GM19397 (cell line): ENCODE measurements at regions not wholly inside any gene's neighbourhood (a gene's known extent, or its start where the extent isn't known, plus 50 kb on each side); places are given as distances from the start of the nearest gene placed in this dataset.

Source experiments
- ATAC-seq: cut with Tn5 transposase; IDR thresholded peaks from one replicate; pipeline ENCODE4 v1.9.1; 2021; ENCODE audit warnings: mild to moderate bottlenecking, moderate library complexity; ENCODE audit not compliant: unreplicated experiment

DNA sequence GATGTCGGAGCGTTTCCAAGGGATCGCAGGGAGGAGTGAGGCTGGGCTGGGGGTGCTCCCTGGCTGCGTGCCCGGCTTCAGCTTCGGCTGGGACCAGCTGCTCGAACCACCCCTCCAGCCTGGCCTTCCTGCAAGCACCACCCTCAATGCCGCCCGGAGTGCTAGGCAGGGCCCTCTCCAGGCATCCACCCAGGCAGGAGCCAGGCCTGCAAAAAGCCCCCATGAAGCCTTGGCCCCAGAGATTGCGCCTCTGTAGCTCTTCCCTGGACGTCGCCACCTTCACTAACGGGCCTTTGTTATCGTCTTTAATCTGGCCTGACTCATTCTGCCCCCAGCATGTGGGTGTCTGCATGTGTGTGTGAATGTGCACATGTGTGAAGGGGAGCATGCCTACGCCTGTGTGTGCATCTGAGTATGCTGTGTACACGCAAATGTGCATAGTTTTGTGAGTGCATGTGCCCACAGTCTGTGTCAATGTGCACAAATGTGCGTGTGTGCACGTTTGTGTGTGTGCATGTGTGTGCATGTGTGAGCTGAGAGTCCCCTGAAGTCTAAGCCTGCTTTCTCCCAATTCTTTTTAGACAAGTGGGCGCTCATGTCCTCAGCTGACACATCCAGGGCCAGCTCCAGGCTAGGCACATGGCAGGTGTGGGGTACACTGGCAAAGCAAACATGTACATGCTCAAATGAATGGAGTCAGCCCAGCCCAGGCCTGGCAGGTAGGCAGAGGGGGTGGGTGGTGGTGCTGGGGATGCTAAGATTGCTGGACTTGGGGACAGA is 195.4 kb upstream of the C14orf180 start:
- no peak for ATAC-seq

DNA sequence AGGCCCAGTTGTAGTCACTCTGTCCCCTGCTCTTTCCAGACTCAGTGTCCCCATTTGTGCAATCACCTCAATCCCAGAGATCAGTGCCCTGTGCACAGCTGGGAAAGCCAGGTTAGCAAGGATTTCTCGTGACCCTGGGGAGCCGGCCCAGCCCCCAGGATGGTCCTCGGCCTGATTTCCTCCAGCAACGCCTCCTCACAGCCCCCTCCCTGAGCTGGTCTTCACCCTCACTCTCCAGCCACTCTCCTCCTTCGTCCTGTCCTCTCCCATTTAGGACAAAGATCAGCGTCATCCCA is 194.8 kb upstream of the C14orf180 start:
- no peak for ATAC-seq

DNA sequence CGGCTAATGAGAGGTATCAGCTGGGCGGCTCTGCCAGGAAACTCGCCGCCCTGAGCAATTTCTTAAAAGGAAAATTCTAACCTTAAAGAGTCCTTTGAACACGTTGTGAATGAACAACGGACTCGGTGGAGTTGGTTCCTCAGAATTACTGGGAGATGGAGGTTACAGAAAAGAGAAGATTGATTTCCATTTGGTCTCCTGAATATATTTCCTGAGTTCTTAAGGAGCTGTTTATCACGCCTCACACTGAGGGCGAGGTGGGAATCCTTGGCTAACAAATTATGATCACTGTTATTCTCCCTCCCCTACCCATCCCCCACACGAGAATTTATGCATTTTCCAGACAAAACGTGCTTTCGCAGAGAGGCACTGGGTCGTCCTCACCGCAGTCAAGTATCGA is 194.5 kb upstream of the C14orf180 start:
- ATAC-seq, result no peak

DNA sequence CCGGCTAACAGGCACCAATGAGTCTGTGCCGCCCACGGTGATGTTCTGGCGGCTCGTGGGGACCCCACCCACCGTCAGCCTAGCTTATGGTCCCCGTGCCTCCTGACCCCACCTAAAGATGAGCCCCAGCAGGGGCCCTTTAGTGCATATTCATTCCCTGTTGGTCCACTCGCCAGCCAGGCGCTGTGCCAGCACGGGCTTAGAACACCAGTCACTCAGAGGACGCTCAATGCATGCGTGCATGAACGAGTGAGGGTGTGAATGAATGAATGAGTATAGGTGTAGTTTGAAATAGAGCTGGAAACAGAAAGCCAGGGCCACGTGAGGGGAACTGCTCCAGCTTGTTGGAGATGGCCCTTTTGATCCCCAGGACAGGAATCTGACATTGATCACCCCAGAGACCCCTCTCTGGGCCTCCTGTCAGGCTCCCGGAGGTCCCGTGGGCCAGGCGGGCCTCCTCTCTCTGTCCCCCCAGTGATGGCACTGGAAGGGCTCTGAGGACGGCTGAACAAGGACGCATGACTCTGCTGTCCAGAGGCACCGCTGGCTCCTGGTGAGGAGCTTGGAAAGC is 193.9 kb upstream of the C14orf180 start:
- no peak for ATAC-seq

DNA sequence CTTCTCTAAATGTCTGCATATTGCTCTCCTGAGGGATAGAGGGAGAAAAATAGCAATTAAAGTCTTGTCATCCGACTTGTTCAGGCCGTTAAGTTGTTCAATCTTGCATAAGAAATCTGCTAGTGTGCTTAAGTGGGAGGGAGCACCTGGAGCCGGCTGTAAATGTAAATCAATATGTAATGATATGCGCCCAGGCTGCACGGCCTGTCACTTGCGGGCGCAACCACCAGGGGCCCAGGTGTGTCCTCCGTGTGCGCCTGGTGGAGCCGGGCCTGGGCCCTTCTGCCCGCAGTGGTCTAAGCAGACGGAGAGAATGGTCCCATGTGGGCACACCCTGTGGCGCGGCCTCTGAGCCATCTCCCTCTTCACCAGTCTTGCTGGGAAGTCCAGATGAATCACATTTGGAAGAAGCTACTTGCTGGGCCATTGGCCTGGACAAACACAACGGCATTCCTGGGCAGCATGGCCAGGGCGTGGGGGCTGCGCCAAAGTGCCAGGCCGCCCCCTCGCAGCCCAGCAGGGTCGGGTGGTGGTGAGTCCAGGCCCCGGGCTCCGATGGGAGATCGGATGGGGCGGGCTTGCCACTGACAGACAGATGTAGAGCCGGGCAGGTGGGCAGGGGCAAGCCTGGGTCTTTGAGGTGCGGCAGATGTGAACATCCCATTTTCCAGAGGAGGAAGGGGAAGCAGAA is 193.3 kb upstream of the C14orf180 start:
- no peak for ATAC-seq

DNA sequence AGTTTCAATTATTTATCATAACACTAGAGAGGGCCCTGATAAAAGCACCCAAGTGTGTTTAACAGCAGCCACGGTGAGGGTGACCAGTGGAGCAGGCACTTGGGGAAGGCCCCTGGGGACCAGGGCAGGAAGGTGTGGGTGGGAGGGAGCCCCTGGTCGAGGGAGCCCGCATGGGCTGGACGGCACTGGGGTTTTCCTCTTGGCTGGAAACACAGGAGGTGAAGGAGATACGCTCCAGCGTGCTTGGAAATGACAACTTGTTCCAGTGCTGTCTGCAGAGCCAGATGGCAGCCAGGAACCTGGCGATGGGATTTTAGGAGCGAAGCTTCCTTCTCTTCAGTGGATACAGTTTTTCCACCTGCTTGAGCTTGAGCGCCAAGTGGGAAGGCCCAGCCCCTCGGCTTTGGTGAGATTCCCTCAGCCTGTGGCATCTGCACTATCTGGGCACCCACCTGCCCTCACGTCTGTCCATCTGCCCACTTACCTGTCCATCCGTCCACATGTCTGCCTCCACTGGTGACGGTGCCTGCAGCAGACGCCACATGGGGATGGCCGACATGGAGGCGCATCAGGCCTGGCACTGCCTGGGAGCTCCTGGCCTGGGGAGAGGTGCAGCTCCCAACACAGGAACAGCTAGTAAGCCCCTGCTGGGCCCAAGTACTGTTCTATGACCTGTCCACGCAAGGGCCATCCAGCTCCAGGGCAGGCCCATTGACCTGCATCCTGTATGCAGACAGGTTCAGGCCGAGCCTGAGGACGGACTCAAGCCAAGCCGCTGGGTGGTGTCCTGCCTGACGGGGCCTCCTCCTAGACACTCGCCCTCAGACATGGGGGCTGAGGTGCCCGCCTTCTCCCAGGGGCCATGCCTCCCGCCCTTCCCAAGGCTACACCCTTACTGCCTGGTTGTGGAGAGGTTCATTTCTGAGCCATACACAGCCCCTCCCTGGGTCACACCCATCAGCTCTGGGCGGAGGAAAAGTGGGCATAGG is 192.2 kb upstream of the C14orf180 start:
- no peak for ATAC-seq

DNA sequence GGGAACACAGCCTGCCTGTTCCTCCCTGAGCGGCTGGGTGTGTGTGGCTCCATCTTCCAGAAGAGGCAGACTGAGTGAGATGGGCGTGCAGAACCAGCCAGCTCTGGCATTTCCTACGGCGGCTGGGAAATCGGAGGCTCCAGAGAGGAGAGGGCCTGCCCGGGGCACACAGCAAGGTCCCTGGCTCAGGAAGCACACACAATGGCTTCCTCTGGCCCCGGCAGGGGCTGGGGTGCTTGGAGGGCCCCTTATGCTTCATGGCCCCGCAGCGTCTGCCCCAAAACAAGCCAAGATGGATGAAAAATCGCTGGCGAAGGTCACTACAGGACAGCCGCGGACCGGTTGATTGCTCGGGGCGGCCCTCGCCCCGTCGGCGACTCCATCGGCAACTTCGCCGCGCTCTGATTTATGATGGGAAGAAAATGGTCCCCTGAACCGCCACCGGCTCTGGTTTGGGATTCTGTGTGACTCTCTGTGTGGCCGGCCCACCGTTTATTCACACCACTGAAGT is 191.5 kb upstream of the C14orf180 start:
- ATAC-seq, result no peak

DNA sequence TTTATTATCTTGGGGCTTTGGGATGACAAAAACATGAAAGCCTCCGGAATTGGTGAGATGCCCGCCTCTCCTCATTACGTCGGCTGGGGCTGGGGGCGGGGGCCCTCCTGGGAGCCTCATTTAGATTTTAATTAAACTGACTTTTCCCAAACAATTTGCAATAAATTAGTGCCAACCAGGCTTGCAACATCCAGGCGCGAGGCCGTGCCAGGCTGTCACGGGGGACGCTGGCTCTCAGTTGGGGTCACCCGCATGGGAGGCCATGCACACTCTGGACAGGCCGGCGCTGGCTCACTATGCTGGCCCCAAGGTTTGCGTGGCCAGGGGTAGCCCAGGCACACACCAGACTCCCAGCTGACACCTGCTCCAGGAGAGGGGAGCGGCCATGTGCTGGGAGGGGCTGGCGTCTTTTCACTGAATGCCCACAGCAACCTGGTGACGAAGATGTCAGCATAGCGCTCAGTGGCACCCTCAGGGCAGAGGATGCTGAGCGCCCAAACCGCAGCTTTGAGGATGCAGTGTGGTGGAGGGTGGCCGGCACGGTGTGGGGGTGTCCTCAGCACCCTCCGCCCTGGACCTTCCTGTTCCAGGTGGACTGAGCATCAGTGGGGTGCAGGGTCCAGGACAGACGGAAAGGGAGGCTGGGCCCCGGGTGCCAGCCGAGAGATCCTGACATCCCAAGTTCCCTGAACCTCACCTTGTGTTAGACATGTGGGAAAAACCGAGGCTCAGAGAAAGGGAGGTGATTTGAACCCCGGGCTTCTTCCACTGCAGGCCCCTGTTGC is 190.8 kb upstream of the C14orf180 start:
- ATAC-seq, result no peak

DNA sequence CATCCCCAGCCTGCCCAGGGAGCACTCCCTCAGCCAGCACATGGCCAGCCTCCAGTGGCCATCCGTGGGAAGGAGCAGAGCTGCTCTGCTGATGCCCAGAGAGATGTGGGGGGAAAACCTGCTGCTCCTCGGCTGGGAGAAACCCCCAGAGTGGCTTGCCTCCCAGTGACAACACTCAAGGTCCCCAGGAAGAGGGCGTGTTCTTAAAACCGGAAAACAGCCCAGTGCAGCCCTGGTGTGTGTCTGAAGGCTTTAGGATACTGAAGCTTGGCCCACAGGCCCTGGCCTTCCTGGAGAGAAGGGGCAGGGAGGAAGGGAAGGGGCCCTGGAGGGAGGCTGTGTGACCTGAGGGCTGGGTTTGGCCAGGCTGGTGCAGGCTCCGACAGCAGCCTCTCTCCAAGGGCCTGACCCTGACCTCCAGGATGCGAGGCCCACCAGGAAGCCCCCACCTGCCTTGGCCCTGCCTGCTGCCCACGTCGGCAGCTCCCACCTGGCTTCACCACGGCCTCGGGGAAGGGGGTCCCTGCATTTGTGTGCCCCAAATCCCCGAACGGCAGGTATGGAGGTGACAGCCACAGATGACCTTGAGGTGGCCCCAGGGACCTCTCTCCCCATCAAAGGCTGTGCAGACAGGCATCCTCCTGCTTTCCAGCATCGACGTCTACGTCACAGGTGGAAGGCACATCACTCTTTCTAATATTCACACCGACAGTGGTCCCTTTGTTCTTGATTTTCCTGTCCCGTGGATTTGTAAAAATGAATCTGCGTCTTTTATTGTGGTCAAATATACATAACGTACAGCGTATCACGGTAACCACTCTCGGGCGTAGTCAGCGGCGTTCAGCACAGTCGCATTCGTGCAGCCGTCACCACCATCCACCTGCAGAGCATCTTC is 190.0 kb upstream of the C14orf180 start:
- ATAC-seq, result no peak

DNA sequence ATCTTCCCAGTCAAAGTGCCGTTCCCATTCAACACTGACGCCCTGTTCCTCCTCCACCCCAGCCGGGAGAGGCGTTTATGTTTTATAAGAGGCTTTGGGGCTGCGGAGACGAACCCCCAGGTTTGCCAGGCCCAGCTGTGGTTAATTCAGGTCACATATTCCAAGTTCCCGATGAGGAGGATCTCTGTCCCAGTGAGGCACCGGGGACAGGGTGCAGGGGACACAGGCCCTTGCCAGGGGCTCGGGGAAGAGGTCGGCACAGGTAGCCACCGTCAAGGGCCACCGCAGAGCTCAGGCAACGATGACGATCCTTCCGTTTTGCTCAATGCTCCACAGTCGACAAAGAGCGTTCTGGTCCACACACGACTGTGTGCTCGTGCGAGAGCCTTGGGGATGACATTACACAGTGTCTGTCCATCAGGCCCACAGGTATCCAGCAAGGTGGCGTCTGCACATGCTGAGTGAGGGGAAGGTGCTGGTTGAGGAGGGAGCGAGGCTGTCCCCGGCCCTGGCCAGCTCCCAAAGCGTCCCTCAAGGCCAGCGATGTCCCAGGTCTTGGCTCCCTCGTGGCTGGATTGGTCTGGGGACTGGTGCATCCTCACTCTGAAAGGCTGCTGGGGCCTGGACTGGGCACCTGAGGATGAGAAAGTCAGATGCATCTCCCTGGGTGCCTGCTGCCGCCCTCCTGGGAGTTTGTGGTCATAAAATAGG is 189.2 kb upstream of the C14orf180 start:
- ATAC-seq, result no peak

DNA sequence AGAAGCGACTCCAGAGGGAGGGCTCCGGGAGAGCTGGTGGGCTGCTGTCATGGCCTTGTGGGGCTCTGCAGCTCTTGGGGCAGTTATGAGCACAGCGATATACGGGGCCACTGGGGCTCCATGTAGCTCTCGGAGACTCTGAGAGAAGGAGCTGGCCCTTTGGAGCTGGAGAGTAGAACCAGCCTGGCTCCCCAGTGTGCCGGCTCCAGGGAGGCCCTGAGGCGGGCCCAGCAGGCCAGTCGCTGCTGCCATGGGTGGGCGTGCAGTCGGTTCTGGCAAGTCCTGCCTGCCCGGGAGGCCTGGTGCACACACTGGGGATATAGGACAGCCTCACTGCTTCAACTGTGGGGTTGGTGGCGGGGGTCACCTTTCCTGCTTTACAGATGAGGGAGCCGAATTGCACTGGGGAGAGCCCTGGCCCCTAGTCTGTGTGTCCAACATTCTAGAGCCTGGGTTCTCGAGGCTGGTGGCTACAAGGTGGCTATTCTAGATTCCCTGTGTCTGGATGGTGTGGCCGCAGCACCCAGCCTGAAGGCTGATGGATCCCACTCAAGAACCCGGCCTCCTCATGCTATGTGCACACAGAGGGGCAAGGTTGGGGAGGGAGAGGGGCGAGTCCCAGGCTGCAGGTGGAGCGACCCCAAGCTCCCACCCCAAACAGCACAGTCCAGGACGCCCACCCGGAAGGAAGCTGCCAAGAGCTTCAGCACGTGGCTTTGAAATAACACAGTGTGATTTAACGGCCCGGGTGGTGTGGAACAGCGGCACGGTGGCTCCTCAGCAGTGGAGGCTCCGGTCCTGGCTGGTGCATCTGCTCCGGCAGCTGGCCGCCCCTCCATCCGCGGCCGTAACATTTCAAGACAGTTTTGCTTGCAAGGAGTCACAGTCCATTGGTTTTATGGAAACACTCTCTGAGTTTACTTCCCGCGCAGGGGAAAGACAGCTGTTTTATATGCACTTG is 188.3 kb upstream of the C14orf180 start:
- no peak for ATAC-seq

DNA sequence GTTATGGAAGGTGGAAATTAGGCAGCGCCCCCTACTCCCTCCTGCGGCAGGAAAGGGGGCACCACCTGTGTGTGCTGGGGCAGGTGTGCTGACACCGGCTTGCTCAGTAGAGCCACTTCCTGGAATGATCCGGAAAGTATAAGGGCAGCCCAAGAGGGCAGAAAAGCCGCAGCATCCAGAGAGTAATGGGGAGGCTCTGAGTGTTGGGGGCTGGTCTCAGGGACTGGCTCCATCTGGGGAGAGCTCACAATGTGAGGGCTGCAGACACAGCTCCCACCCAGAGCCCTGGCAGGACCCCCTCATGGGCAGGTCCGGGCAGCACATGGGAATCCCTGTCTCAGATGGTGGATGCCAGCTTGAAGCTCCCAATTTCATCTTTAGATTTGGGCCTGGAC is 187.6 kb upstream of the C14orf180 start:
- no peak for ATAC-seq

DNA sequence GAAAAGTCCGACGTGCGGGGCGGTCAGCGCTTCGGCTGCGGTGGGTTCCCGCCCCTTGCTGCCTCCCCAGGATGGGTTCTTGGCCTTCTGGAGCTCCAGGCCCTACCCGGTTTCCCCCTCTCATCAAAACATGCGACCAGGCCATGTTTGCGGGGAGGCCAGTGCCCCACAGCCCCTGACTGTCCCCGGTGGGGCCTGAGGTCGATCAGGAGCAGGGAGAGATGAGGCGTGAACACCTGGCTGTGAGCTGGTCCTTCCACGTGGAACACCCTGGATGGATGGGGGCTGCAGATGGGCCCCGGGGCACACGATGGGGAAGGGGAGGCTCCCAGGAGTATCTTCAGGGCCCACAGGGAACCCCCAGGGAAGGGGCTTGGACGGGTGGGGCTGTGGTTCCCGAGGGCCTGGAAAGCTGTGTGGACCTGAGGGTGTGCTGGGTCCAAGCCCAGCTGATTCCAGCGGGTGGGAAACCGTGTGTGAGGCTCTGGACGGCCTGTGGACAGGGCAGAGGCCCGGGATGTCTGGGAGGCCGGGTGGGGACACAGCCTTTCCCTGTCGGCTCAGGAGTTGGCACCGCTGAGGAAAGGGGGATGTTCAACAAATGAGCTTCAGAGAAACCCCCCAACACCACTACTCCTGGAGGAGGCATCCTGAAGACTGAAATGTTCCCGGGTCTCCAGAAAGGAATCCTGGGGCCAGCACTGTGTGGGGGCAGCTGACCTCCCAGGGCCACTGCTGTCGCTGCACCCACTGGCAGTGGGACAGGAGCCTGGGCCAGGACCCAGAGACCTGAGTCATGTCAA is 187.0 kb upstream of the C14orf180 start:
- ATAC-seq, result no peak

DNA sequence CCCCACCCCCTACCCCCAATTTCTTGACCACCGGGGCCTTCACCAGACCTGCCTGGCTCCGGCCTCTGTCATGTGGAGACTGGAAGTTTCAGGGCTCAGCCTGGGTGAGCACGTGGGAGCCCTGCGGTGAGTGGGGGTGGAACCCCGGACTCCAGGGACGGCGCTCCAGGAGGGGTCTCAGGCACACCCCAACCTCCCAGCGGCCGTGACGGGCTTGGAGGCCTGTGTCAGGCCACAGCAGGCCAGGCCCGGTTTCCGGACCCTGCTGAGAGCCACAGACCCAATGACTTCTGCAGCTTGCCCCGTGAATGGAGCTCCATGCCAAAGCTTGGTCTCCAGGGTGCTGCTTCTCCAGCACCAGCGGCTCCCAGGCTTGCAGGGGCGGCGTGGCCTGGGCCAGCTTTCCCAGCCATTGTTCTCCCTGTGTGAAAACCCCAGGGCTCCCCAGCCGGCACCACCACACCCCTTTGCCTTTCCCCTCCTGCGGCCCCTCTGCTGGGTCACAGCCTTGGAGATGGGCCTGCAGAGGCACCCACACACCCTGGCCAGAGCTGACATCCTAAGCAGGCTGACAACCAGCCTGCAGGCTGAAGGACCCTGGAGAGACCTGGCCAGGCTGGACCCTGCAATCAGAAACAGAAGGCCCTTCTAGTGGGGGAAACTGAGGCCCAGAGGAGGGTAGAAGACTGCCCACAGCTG is 186.2 kb upstream of the C14orf180 start:
- no peak for ATAC-seq

DNA sequence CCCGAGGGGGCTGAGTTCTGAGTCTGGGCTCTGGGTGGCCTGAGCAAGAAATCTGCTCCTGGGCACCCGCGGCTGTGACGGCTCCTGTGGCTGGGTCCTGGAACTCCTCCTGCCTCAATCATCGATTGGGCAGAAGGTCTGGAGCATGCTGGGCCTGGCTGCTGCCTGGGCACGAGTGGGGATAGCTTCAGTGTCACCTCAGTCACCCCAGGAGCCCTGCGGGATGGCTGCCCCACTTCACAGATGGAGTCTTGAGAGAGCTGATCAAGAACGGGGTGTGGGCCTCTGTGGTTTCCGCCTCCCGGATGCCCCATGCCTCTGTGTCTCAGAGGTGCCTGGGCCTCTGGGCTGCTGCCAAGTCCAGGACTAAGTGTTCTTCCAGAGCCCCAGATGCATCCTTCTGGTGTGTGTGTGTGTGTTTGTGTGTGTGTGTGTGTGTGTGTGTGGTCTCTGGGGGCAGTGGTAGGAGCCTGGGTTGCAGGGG is 185.6 kb upstream of the C14orf180 start:
- peak; percentile 44 for ATAC-seq

DNA sequence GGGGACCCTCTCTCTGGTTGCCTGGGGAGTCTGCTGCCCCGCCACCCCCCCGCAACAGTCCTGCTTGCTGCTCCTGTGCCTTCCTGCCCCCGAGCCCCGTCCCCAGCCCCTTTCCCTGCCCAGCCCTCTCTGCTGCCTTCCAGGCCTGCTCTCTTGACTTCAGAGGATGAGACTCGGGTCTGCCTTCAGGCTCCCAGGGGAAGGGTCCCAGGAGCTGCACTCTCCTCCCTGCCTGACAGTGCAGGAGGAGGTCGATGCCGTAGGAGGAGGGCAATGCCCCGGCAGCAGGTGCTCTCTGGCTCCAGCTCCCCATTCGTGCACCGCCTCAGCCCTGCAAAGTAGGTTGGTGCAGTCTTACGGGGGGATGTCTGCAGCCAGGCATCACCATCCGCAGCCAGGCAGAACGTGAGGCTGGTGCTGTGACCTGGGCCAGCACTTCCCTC is 185.1 kb upstream of the C14orf180 start:
- ATAC-seq, result no peak
